SHP77 (cell line): ENCODE measurements at regions not wholly inside any gene's neighbourhood (a gene's known extent, or its start where the extent isn't known, plus 50 kb on each side); places are given as distances from the start of the nearest gene placed in this dataset.

ENCODE experiments used
- DNase-seq, 2 experiments: peaks; one replicate each; lab custom pipeline; 2025; lab: John Stamatoyannopoulos, UW

DNA sequence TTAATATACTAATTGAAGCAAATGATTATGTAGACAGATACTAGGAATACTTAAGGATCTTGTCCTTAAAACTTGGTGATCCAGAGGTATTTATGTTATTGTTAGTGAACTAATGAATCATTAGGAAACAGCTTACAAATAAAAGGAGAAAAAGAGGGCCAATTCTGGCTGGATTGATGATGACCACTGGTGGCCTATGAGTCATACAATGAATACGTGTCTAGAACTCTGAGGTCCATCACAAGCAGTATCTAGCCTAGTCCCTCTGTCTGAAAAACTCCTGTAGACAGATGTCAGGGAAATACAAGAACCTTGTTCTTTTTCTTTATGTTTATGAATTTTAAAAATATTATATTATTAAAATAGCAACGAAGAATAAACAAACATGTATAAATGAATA, 51.7 kb upstream of the RTL1 start:
- no peak for DNase-seq

DNA sequence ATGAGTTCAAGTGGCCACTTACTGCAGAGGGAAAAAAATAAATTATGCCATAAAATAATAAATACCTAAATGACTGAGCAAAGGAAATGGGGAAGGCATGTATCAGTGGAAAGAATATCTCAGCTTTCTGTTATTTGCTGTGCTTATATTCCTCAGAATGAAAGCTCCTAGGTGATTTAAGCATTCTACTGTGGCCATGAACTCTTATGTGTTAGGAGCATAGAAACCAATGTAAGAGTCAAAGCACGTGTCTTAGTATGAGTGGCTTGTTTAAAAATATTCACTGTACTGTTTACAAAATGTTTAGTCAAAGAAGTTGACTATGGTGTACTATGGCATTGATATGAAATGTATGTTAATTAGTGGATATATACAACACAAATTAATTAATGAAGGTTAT, 59.0 kb upstream of the RTL1 start:
- DNase-seq: no peak

- DNase-seq: no peak
These were observed 61.8 kb upstream of the RTL1 start for GRCh38 chr14:100965296-100965695.

DNA sequence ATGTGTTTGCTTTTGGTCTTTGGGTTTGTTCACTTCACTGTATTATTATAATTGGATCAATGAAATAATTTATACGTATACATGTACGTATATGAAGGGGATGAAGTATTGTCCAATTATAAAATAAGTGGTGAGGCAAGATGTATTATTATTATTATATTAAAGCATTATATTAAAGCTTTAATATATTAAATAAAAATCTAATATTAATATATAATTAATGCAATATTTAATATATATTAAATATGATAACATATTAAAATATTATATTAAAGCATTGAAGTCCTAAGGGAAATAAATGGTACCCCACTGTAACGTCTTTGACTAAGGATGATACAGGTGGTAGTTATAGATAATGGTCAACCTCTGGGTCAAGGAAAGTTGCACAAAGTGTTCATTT, 63.7 kb upstream of the RTL1 start:
- DNase-seq: no peak

DNA sequence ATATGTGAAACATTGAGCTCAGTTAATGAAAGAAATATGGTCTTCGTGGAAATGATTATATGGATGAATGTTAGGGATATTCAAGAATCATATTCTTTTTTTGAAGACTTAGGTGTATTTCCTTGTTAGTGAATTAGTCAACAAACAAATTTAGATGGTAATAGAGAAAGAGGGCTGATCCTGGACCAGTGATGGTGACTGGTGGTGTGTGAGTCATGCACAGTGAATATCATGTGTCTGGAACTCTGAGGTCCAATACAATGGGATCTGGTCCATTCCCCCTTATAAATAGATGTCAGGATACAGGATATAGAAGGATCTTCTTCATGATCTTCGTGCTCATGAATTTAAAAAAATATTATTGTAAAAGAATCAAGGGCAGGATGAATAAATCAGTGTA, 64.4 kb upstream of the RTL1 start:
- DNase-seq: no peak

DNA sequence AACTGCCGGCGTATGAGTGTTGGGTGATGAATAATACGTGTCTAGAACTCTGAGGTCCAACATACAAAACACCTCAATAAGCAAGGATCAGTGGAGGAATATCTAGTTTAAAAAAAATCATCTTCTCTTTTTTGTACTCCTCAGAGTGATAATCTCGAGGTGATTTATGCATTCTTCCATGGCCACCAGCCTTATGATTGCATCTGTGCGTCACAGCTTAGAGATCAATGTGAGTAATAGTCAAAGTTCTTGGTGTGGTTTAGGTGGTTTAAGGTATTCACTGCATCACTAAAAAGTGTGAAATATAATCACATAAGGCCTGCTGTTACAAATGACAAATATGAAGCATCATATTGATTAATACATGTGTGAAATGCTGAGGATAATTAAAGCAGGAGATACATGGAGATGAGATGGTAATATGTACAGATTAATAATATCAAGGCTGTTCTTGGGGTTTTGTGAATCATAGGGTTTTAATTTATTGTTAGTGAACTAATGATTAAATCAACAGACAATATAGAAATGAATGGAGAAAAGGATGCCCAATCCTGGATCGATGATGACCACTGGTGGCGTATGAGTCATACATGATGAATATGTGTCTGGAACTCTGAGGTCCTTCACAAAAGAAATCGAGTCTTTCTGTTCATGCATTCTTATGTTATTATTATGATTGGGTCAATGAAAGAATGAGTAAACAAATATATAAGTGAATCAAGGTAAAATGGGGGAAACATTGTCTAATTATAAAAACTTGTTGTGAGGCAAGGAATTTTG, 68.8 kb upstream of the RTL1 start:
- DNase-seq: no peak

- no peak for DNase-seq
These were observed 72.1 kb upstream of the RTL1 start for GRCh38 chr14:100975671-100976070.

GRCh38 chr14:100979079-100979478, 75.6 kb upstream of the RTL1 start:
- DNase-seq: no peak

GRCh38 chr14:100979780-100980179, 76.3 kb upstream of the RTL1 start:
- no peak for DNase-seq

DNA sequence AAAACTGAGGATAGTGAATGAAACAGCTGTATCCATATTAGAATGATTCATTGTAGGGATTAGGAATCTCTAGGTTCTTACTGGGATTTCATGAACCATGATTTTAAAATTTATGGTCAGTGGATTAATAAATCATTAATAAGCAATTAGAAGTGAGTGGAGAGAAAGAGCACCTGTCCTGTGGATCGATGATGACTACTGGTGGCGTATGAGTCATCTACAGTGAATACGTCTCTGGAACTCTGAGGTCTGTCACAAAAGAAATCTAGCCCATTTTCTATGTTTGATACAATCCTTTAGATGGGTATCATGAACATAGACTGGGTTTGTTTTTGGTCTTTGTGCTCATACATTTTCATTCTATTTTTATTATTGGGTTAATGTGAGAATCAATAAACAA, 77.3 kb upstream of the RTL1 start:
- DNase-seq: no peak

DNA sequence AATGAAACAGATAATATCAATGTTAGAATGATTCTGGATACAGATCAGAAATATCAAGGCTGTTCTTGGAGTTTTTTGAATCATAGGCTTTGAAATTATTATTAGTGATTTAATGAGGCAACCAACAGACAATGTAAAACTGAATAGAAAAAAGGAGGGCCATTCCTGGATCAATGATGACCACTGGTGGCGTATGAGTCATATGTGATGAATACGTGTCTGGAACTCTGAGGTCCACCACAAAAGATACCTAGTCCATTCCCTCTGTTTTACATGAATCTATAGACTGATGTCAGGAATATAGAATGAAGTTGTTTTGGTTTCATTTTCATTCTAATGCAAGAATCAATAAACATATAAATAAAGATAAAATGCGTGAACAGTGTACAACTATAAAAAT, 78.3 kb upstream of the RTL1 start:
- no peak for DNase-seq

DNA sequence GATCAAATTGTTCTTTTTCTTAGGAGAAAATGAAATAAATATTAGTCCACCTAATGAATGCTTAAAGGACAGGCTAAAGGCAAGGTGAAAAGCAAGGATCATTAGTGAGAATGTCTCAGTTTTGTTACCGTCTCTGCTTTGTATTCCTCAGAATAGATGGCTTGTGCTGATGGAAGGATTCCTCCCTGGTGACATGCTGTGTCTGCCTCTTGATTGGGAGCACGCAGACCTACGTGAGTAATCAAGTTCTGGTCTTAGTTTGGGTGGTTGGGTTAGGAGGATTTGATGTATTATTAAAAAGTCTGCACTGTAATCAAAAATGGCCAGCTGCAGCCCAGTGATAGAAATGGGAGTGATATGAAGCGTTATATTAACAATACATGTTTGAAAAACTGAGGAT, 78.8 kb upstream of the RTL1 start:
- no peak for DNase-seq

DNA sequence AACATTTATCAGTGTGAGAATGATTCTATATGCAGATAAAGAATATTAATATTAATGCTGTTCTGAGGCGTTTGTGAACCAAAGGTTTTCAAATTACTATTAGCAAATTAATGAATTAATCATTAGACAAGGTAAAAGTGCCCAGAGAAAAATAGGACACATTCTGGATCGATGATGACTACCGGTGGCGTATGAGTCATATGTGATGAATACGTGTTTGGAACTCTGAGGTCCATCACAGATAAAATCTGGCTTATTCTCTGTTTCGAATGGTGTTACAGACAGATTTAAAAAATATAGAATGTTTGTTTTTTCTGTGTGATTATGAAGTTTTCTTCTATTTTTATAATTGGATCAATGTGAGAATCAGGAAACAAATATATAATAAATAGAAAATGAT, 79.2 kb upstream of the RTL1 start:
- no peak for DNase-seq

DNA sequence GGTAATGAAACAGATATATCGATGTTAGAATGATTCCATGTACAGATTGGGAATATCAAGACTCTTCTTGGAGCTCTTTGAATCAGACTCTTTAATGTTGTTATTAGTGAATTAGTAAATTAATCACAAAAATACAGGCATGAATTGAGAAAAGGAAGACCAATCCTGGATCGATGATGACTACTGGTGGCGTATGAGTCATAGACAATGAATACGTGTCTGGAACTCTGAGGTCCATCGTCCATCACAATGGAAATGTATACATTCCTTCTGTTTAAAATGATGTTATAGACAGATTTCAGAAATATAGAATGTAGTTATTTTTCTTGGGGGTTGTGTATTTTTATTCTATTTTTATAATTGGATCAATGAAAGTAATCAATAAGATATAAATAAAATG, 80.2 kb upstream of the RTL1 start:
- DNase-seq: no peak

DNA sequence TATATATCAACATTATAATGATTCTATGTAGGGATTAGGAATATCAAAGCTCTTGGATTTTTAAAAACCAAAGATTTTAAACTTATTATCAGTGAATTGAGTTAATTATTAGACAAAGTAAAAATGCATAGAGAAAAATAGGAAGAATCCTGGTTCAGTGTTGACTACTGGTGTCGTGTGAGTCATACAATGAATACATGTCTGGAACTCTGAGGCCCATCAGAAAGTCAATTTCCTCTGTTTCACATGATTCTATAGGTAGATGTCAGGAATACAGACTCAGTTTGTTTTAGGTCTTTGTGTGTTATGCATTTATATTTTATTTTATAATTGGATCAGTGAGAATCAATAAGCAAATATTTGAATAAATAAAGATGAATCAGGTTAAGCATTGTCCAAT, 84.5 kb upstream of the RTL1 start:
- no peak for DNase-seq

- no peak for DNase-seq
These were observed 84.9 kb upstream of the RTL1 start for GRCh38 chr14:100988411-100988900.

DNA sequence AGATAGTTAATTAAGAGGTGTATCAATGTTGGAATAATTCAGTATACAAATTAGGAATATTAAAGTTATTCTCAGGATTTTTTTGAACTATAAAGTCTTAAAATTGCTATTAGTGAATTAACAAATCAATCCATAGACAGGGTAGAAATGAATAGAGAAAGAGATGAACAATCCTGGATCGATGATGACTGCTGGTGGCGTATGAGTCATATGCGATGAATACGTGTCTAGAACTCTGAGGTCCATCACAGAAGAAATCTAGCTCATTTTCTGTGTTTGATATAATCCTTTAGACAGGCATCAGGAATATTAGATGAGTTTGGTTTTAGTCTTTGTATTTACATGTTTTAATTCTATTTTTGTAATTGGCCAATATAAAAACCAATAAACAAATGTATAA, 85.4 kb upstream of the RTL1 start:
- no peak for DNase-seq

DNA sequence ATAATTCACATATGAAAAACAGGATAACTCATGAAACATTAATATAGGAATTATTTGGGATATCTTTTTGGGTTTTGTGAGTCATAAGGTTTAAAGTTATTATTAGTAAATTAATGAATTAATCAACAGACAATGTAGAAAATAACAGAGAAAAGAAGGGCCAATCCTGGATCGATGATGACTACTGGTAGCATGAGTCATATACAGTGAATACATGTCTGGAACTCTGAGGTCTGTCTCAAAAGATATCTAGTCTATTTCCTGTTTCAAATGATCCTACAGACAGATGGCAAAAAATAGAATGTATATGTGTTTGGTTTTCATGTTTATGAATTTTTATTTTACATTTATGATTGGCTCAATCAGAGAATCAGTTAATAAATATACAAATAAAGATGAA, 86.4 kb upstream of the RTL1 start:
- no peak for DNase-seq

GRCh38 chr14:100994082-100994481, 90.6 kb upstream of the RTL1 start:
- DNase-seq: no peak

GRCh38 chr14:100994756-100995330, 91.3 kb upstream of the RTL1 start:
- DNase-seq: no peak

DNA sequence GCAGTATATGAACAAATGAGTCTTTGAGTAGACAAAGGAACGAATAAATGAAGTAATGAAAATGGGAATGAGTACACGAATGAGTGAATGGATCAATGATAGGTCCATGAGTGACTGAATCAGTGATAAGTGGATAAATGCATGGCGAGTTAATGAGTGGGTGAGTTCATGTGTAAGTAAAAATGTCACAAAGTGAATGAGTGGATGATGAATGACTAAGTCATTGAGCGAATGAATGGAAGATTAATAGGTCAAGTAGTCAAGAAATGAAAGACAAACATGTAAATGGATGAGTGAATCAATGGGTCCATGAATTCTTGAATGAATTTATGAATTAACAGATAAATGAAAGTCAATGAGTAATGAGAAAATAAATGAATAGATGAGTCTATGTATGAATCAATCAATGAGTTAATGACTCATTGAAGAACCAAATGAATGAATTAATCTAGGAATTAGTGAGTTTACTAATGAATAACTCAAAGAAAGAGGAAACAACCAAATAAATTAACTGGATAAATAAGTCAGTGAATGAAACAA, 97.3 kb upstream of the RTL1 start:
- DNase-seq: no peak

DNA sequence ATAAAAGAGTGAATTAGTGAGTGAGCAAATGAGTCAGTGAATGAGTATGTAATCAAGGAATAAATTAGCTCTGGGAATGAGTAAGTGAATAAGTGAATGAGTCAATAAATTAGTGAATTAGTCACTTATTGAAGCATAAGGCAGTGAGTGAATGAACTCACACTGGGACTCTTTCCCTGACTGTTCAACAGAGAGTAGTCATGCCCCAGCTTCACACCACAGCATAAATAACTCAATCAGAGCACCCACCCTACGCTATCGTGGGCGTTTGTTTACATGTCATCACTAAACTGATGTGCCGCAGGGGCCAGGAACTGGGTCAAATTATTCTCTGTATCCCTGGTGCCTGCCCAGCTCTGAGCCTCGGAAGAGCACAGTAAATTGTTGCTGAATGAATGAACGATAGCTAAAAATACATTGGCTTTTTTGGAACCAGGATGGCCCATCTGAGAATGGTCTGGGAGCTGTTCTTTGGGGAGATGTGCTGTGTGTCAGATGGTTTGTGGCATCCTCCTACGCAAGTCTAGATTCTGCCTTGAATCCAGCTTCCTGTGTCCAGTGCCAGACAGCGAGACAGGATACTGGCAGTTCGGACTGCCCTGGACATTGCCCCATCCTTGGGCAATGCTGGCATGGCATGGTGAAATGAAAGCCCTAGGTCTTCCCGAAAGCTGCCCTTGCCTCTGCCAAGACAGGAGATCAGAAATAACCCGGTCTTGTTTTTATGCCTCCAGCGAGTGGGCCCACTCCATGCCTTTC, 98.0 kb upstream of the RTL1 start:
- DNase-seq: no peak

DNA sequence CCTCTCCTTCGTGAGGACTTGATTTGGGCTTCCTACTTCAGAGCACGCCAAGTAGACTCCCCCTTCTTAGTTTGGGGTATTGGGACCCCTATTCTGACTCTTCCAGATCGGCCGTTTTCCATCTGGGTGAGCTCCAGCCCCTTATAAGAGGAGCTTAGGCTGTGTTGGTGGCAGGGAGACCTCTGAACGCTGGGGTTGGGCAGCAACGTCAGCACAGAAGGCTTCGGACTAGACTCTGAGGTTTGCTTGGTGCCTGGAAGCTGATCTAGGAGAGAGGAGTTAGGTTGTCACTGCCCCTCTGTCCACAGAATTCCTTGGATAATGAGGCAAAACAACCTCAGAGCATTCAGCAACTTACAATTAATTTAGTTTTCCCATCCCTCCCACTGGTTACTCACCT, 99.2 kb upstream of the RTL1 start:
- DNase-seq: no peak
